H1 (cell line): ENCODE measurements at regions not wholly inside any gene's neighbourhood (a gene's known extent, or its start where the extent isn't known, plus 50 kb on each side); places are given as distances from the start of the nearest gene placed in this dataset.

Experiments used
- CTCF ChIA-PET: fragments of 300-600 bp; sonication (Branson Sonifier 250); formaldehyde crosslinking; loops from one replicate; lab custom pipeline; 2021; ENCODE audit not compliant: partially characterized antibody; lab: Charles Lee
- POLR2A ChIA-PET: fragments of 300-600 bp; sonication (Branson Sonifier 250); formaldehyde crosslinking; loops from one replicate; lab custom pipeline; 2021; ENCODE audit warnings: inconsistent platforms; ENCODE audit not compliant: partially characterized antibody; lab: Charles Lee
- DNase-seq, 2 experiments: peaks; one replicate each; pipeline versions ENCODE4 v3.0.0 to v3.0.0-alpha.2; 2010 to 2022; ENCODE audit warnings: low spot score in 2 of 2, low read depth in 1 of 2, mixed read lengths in 1 of 2
- FAIRE-seq: peaks from 2 replicates; lab custom pipeline; 2011; peaks lifted over from hg19 to GRCh38; lab: Jason Lieb, UNC
- H2AFZ ChIP-seq: 2 replicates; pipeline ENCODE4 v1.8.1; 2012; ENCODE audit warnings: low read length, inconsistent platforms
- H2AK5ac ChIP-seq: 2 replicates; pipeline ENCODE4 v1.6.1; 2013; ENCODE audit warnings: low read depth, low read length
- H2BK120ac ChIP-seq: replicated peaks from 2 replicates; pipeline ENCODE3; 2013; ENCODE audit warnings: low read depth, low read length, inconsistent platforms
- H2BK12ac ChIP-seq: 2 replicates; pipeline ENCODE4 v1.6.1; 2013; ENCODE audit warnings: low read depth, low read length
- H2BK15ac ChIP-seq: 2 replicates; pipeline ENCODE4 v1.6.1; 2013; ENCODE audit warnings: low read length
- H2BK20ac ChIP-seq: 2 replicates; pipeline ENCODE4 v1.6.1; 2013; ENCODE audit warnings: low read length
- H2BK5ac ChIP-seq: 2 replicates; pipeline ENCODE4 v1.6.1; 2013; ENCODE audit warnings: low read depth, low read length
- H3K14ac ChIP-seq: 2 replicates; pipeline ENCODE4 v1.6.1; 2013; ENCODE audit warnings: inconsistent platforms; ENCODE audit not compliant: insufficient read length
- H3K18ac ChIP-seq: 2 replicates; pipeline ENCODE4 v1.6.1; 2013; ENCODE audit warnings: low read length; ENCODE audit errors: extremely low read depth
- H3K23ac ChIP-seq: 2 replicates; pipeline ENCODE4 v1.6.1; 2013; ENCODE audit warnings: inconsistent platforms; ENCODE audit not compliant: insufficient read length
- H3K23me2 ChIP-seq: 2 replicates; pipeline ENCODE4 v1.6.1; 2013; ENCODE audit warnings: low read depth, low read length
- H3K27ac ChIP-seq: 2 replicates; pipeline ENCODE4 v1.6.1; 2011; ENCODE audit warnings: low read depth, low read length, inconsistent platforms
- H3K27me3 ChIP-seq, 4 experiments: replicated peaks in 1 of 4; 1 replicate in 1 of 4; 2 replicates in 3 of 4; pipeline versions ENCODE4 v1.6.1 to v1.8.1; 2011 to 2013; ENCODE audit warnings: low read length in 3 of 4, mild to moderate bottlenecking in 3 of 4, inconsistent platforms in 2 of 4, mixed read lengths in 2 of 4, moderate library complexity in 1 of 4; ENCODE audit not compliant: control insufficient read depth in 3 of 4, insufficient read depth in 3 of 4; ENCODE audit errors: extremely low read depth in 1 of 4
- H3K36me3 ChIP-seq, 4 experiments: 2 replicates each; pipeline versions ENCODE4 v1.6.1 to v1.8.1; 2011 to 2013; ENCODE audit warnings: mild to moderate bottlenecking in 4 of 4, low read length in 3 of 4, moderate library complexity in 2 of 4, control low read depth in 1 of 4, inconsistent platforms in 1 of 4; ENCODE audit not compliant: insufficient read depth in 4 of 4, control insufficient read depth in 2 of 4
- H3K4ac ChIP-seq: replicated peaks from 2 replicates; pipeline ENCODE3; 2013; ENCODE audit warnings: low read length, low read depth, mixed read lengths, inconsistent platforms; ENCODE audit not compliant: insufficient read length
- H3K4me1 ChIP-seq, 4 experiments: replicated peaks in 1 of 4; 1 replicate in 1 of 4; 2 replicates in 3 of 4; pipeline versions ENCODE4 v1.6.1 to v1.8.1; 2011 to 2013; ENCODE audit warnings: low read length in 3 of 4, inconsistent platforms in 2 of 4, mixed read lengths in 1 of 4; ENCODE audit not compliant: insufficient read depth in 4 of 4, control insufficient read depth in 3 of 4
- H3K4me2 ChIP-seq, 2 experiments: 2 replicates each; pipeline versions ENCODE4 v1.6.1 to v1.8.1; 2011 to 2013; ENCODE audit warnings: low read depth in 2 of 2, low read length in 2 of 2, control low read depth in 1 of 2, inconsistent platforms in 1 of 2, mild to moderate bottlenecking in 1 of 2; ENCODE audit not compliant: insufficient read depth in 1 of 2
- H3K4me3 ChIP-seq, 4 experiments: fragments of 200-600, 300-600 bp in 1 of 4; sonication (generic), shearing (Covaris generic), sonication (Bioruptor Twin) in 1 of 4; 2 replicates each; pipeline versions ENCODE4 v1.5.1 to v1.8.1; 2011 to 2016; ENCODE audit warnings: low read length in 4 of 4, low read depth in 3 of 4, control low read depth in 2 of 4, inconsistent platforms in 2 of 4, mild to moderate bottlenecking in 2 of 4, mixed read lengths in 1 of 4, moderate library complexity in 1 of 4; ENCODE audit not compliant: insufficient read depth in 2 of 4; ENCODE audit errors: extremely low read depth in 1 of 4
- H3K56ac ChIP-seq: replicated peaks from 2 replicates; pipeline ENCODE3; 2013; ENCODE audit warnings: low read depth, mild to moderate bottlenecking, mixed read lengths, low read length, inconsistent platforms; ENCODE audit not compliant: insufficient read length
- H3K79me1 ChIP-seq: 2 replicates; pipeline ENCODE4 v1.6.1; 2013; ENCODE audit warnings: low read depth, low read length, control low read depth
- H3K79me2 ChIP-seq, 2 experiments: 2 replicates each; pipeline versions ENCODE4 v1.6.1 to v1.8.1; 2012 to 2013; ENCODE audit warnings: low read length in 2 of 2, mild to moderate bottlenecking in 2 of 2, inconsistent platforms in 1 of 2; ENCODE audit not compliant: insufficient read depth in 2 of 2, control insufficient read depth in 1 of 2
- H3K9ac ChIP-seq, 4 experiments: replicated peaks in 1 of 4; 1 replicate in 1 of 4; 2 replicates in 3 of 4; pipeline versions ENCODE4 v1.6.1 to v1.8.1; 2011 to 2013; ENCODE audit warnings: low read depth in 3 of 4, low read length in 3 of 4, control low read depth in 2 of 4, mild to moderate bottlenecking in 2 of 4, moderate library complexity in 2 of 4, inconsistent platforms in 1 of 4; ENCODE audit errors: extremely low read depth in 1 of 4
- H3K9me3 ChIP-seq, 2 experiments: 2 replicates each; pipeline versions ENCODE4 v1.6.1 to v1.8.1; 2012 to 2013; ENCODE audit warnings: mild to moderate bottlenecking in 2 of 2, moderate library complexity in 2 of 2, control low read depth in 1 of 2, inconsistent platforms in 1 of 2, low read depth in 1 of 2, low read length in 1 of 2, mixed read lengths in 1 of 2; ENCODE audit not compliant: insufficient read depth in 2 of 2
- H4K20me1 ChIP-seq, 2 experiments: replicated peaks in 1 of 2; 2 replicates each; pipeline versions ENCODE3 to v1.8.1; 2011 to 2013; ENCODE audit warnings: inconsistent platforms in 2 of 2, low read length in 2 of 2, mild to moderate bottlenecking in 1 of 2; ENCODE audit not compliant: insufficient read depth in 2 of 2, control insufficient read depth in 1 of 2
- H4K5ac ChIP-seq: 2 replicates; pipeline ENCODE4 v1.6.1; 2013; ENCODE audit warnings: low read length, low read depth, mixed read lengths, inconsistent platforms; ENCODE audit not compliant: insufficient read length
- H4K8ac ChIP-seq: 2 replicates; pipeline ENCODE4 v1.8.0; 2013; ENCODE audit warnings: mild to moderate bottlenecking, moderate library complexity, low read length, inconsistent platforms; ENCODE audit not compliant: insufficient read depth; ENCODE audit errors: extremely low read depth
- H4K91ac ChIP-seq: replicated peaks from 2 replicates; pipeline ENCODE3; 2013; ENCODE audit warnings: low read length, mixed read lengths, inconsistent platforms; ENCODE audit not compliant: insufficient read length
- BACH1 ChIP-seq: IDR thresholded peaks from 2 replicates; pipeline ENCODE4 v1.6.1; 2012; ENCODE audit warnings: low read length, improper control_type of control experiment
- BRCA1 ChIP-seq: IDR thresholded peaks from 2 replicates; pipeline ENCODE4 v1.6.1; 2012; ENCODE audit warnings: low read depth, low read length, improper control_type of control experiment
- CBX5 ChIP-seq: fragments of 300-800, 300-1000 bp; sonication (generic); IDR thresholded peaks from 2 replicates; pipeline ENCODE4 v1.7.1; 2016; ENCODE audit warnings: antibody characterized with exemption, low read length, low read depth
- CBX8 ChIP-seq: fragments of 300-800, 300-1000 bp; sonication (generic); IDR thresholded peaks from 2 replicates; pipeline ENCODE4 v1.7.1; 2016; ENCODE audit warnings: low read depth, low read length, borderline replicate concordance
- CREB1 ChIP-seq: IDR thresholded peaks from 2 replicates; pipeline ENCODE4 v1.6.1; 2012; ENCODE audit warnings: inconsistent platforms
- CTBP2 ChIP-seq: IDR thresholded peaks from 2 replicates; pipeline ENCODE4 v1.7.0; 2011; ENCODE audit warnings: borderline replicate concordance, mild to moderate bottlenecking, moderate library complexity, mixed read lengths, low read length; ENCODE audit not compliant: insufficient read depth, insufficient read length
- JUND ChIP-seq: IDR thresholded peaks from 2 replicates; pipeline ENCODE4 v1.6.1; 2011; ENCODE audit warnings: mild to moderate bottlenecking, improper control_type of control experiment, low read length
- MAFK ChIP-seq: IDR thresholded peaks from 2 replicates; pipeline ENCODE4 v1.6.1; 2012; ENCODE audit warnings: low read depth, mild to moderate bottlenecking, improper control_type of control experiment, low read length
- RNF2 ChIP-seq: fragments of 200-900, 300-1000 bp; sonication (generic); IDR thresholded peaks from 2 replicates; pipeline ENCODE4 v1.7.1; 2016; ENCODE audit warnings: borderline replicate concordance, low read depth, mild to moderate bottlenecking, antibody characterized with exemption, low read length; ENCODE audit not compliant: poor library complexity, severe bottlenecking; ENCODE audit errors: missing control alignments
- RXRA ChIP-seq: IDR thresholded peaks from 2 replicates; pipeline ENCODE4 v1.6.1; 2011; ENCODE audit warnings: low read depth, mild to moderate bottlenecking, low read length, moderate library complexity; ENCODE audit not compliant: insufficient read depth
- SIX5 ChIP-seq: IDR thresholded peaks from 2 replicates; pipeline ENCODE4 v1.6.1; 2011; ENCODE audit warnings: mild to moderate bottlenecking, low read depth, low read length
- TAF7 ChIP-seq: optimal IDR thresholded peaks from 2 replicates; pipeline ENCODE3; 2011; ENCODE audit warnings: low read depth, mild to moderate bottlenecking, inconsistent platforms, low read length, moderate library complexity, borderline replicate concordance
- TCF12 ChIP-seq: IDR thresholded peaks from 2 replicates; pipeline ENCODE4 v1.6.1; 2011; ENCODE audit warnings: low read depth, mild to moderate bottlenecking, low read length
- USF2 ChIP-seq: IDR thresholded peaks from 2 replicates; pipeline ENCODE4 v1.6.1; 2011; ENCODE audit warnings: low read length, improper control_type of control experiment
- WGBS, 2 experiments: shearing (Covaris generic) in 1 of 2; methylation state at CpG; one replicate each; pipeline versions ENCODE4 v1.1.6 to v1.1.7; 2013 to 2015; ENCODE audit warnings: low lambda C conversion rate in 2 of 2, mixed read lengths in 2 of 2, inconsistent platforms in 1 of 2, low coverage in 1 of 2, missing lambda C conversion rate in 1 of 2; ENCODE audit not compliant: insufficient replicate concordance in 2 of 2, insufficient coverage in 1 of 2, insufficient read length in 1 of 2; ENCODE audit errors: extremely low coverage in 1 of 2, missing lambda C conversion rate in 1 of 2; 5-methylcytosine and 5-hydroxymethylcytosine counted together

- H3K79me2 ChIP-seq, result no peaks in the 10 kb centered on the region
- no peak for FAIRE-seq
- H3K23ac ChIP-seq, result no peak overlapping the region
- H2AK5ac ChIP-seq, result no peak overlapping the region
- H3K18ac ChIP-seq, result no peak overlapping the region
- no peak overlapping the region for H3K9ac ChIP-seq
- H3K14ac ChIP-seq, result no peak overlapping the region
- no peak overlapping the region for H4K8ac ChIP-seq
- H3K4me2 ChIP-seq, result no peak overlapping the region
- no peaks in the 10 kb centered on the region for H3K36me3 ChIP-seq
- H4K91ac ChIP-seq, result no peak overlapping the region
- 88% methylated on average over 6 of the region's 6 CpGs; no CpG with 5 or more reads in 1 of the 2 experiments for WGBS, 2 experiments
- H3K4me3 ChIP-seq, result no peak overlapping the region
- no peaks in the 10 kb centered on the region for H4K20me1 ChIP-seq
- no peak overlapping the region for H2BK5ac ChIP-seq
- H3K27ac ChIP-seq, result no peak overlapping the region
- no peaks in the 10 kb centered on the region for H3K23me2 ChIP-seq
- TF ChIP-seq MAFK (no peak), CBX5 (no peak), CBX8 (no peak), RXRA (no peak), JUND (no peak), BRCA1 (no peak), RNF2 (no peak), TCF12 (no peak), CREB1 (no peak), CTBP2 (no peak), BACH1 (no peak), SIX5 (no peak), TAF7 (no peak), USF2 (no peak)
- no peaks in the 10 kb centered on the region for H3K27me3 ChIP-seq
- no peak overlapping the region for H2BK12ac ChIP-seq
- no peak overlapping the region for H3K56ac ChIP-seq
- no peaks in the 10 kb centered on the region for H3K79me1 ChIP-seq
- no peak overlapping the region for H2BK20ac ChIP-seq
- no peak overlapping the region for H3K4ac ChIP-seq
- H3K9me3 ChIP-seq, result peaks cover 5 to 9% of the 10 kb centered on the region in 2 experiments; a peak in 2 of 4 replicates
- ChIA-PET POLR2A (no interaction called here), CTCF (no interaction called here)
- H2AFZ ChIP-seq, result no peak overlapping the region
- no peaks in the 10 kb centered on the region for H3K4me1 ChIP-seq
- H2BK120ac ChIP-seq, result no peak overlapping the region
- no peak overlapping the region for H2BK15ac ChIP-seq
- DNase-seq, result no peak
- no peak overlapping the region for H4K5ac ChIP-seq
Measured at GRCh38 chr15:31893780-31894179, 136.5 kb upstream of the CHRNA7 start.
